K562 (cell line): ENCODE measurements at regions not wholly inside any gene's neighbourhood (a gene's known extent, or its start where the extent isn't known, plus 50 kb on each side); places are given as distances from the start of the nearest gene placed in this dataset.

ENCODE experiments used
- ARHGAP35 ChIP-seq: fragments of 450-650 bp; IDR thresholded peaks from 2 replicates; pipeline ENCODE4 v1.6.1; 2018; ENCODE audit not compliant: partially characterized antibody
- CBX1 ChIP-seq: sonication (generic); IDR thresholded peaks from 2 replicates; pipeline ENCODE4 v1.6.1; 2016; ENCODE audit warnings: antibody characterized with exemption, low read depth, mild to moderate bottlenecking
- CGGBP1 ChIP-seq: fragments of 250-450 bp; sonication (Bioruptor Pico); IDR thresholded peaks from 2 replicates; pipeline ENCODE4 v1.9.0; 2021; ENCODE audit warnings: mild to moderate bottlenecking
- FUS ChIP-seq: fragments of 200-400 bp; formaldehyde crosslinking; optimal IDR thresholded peaks from 2 replicates; pipeline ENCODE3; 2017; ENCODE audit warnings: low read depth, low read length
- GTF3C2 ChIP-seq: IDR thresholded peaks from 3 replicates; pipeline ENCODE4 v1.6.1; 2011; ENCODE audit warnings: borderline replicate concordance, mild to moderate bottlenecking, moderate library complexity; ENCODE audit not compliant: insufficient read length; ENCODE audit errors: extremely low read depth
- HNRNPUL1 ChIP-seq: fragments of 200-400 bp; formaldehyde crosslinking; IDR thresholded peaks from 2 replicates; pipeline ENCODE4 v1.6.1; 2017; ENCODE audit warnings: low read length
- IFI16 ChIP-seq: fragments of 250-450 bp; sonication (Bioruptor Pico); IDR thresholded peaks from 2 replicates; pipeline ENCODE4 v2.1.2; 2022; ENCODE audit warnings: mild to moderate bottlenecking, inconsistent platforms
- JUN ChIP-seq, 2 experiments: sonication (generic) in 1 of 2; formaldehyde crosslinking in 1 of 2; IDR thresholded peaks; 2 replicates each; pipeline versions ENCODE4 v1.6.1 to v1.8.0; 2012 to 2022; ENCODE audit warnings: borderline replicate concordance in 2 of 2, mild to moderate bottlenecking in 2 of 2, improper control_type of control experiment in 1 of 2, low read depth in 1 of 2, low read length in 1 of 2, missing genetic modification reagents in 1 of 2
- MCM3 ChIP-seq: fragments of 450-650 bp; IDR thresholded peaks from 2 replicates; pipeline ENCODE4 v1.6.1; 2016
- MED1 ChIP-seq: sonication (generic); formaldehyde crosslinking; IDR thresholded peaks from 2 replicates; pipeline ENCODE4 v1.8.1; 2023; ENCODE audit warnings: missing genetic modification reagents, borderline replicate concordance
- NFE2 ChIP-seq: IDR thresholded peaks from 2 replicates; pipeline ENCODE4 v1.6.1; 2014; ENCODE audit warnings: antibody characterized with exemption, low read depth
- NONO ChIP-seq, 2 experiments: fragments of 200-400 bp in 1 of 2; fragments of 450-650 bp in 1 of 2; formaldehyde crosslinking in 1 of 2; IDR thresholded peaks; 2 replicates each; pipeline ENCODE4 v1.6.1; 2017; ENCODE audit warnings: low read depth in 2 of 2, mild to moderate bottlenecking in 2 of 2, moderate library complexity in 2 of 2, low read length in 1 of 2
- POLR2G ChIP-seq: fragments of 200-400 bp; formaldehyde crosslinking; IDR thresholded peaks from 2 replicates; pipeline ENCODE4 v1.6.1; 2017; ENCODE audit warnings: low read depth, mild to moderate bottlenecking, antibody characterized with exemption, low read length, moderate library complexity
- SREBF2 ChIP-seq: sonication (generic); formaldehyde crosslinking; IDR thresholded peaks from 2 replicates; pipeline ENCODE4 v1.4.0; 2020; ENCODE audit warnings: mild to moderate bottlenecking, missing genetic modification reagents
- TCF15 ChIP-seq: fragments of 250-450 bp; sonication (Bioruptor Pico); IDR thresholded peaks from 2 replicates; pipeline ENCODE4 v1.8.0; 2022; ENCODE audit warnings: moderate library complexity, mild to moderate bottlenecking, inconsistent platforms
- TRIM25 ChIP-seq: fragments of 450-650 bp; IDR thresholded peaks from 2 replicates; pipeline ENCODE4 v1.7.0; 2016; ENCODE audit warnings: borderline replicate concordance
- ZBTB49 ChIP-seq: sonication (generic); formaldehyde crosslinking; IDR thresholded peaks from 2 replicates; pipeline ENCODE4 v1.8.0; 2022; ENCODE audit warnings: missing genetic modification reagents, mild to moderate bottlenecking, borderline replicate concordance
- ZNF395 ChIP-seq: fragments of 200-800 bp; sonication (Bioruptor generic); IDR thresholded peaks from 2 replicates; pipeline ENCODE4 v1.6.1; 2017; ENCODE audit warnings: missing genetic modification characterization, missing compliant biosample characterization
- ZSCAN29 ChIP-seq: fragments of 450-650 bp; IDR thresholded peaks from 2 replicates; pipeline ENCODE4 v1.6.1; 2017

- TF ChIP-seq JUN (IDR thresholded peaks at IDR 0.05; ENCODE audit: borderline replicate concordance, low read depth, low read length) = no peak
- no peak for TF ChIP-seq JUN (CRISPR knock-in tag; IDR thresholded peaks at IDR 0.05; ENCODE audit: borderline replicate concordance)
- TF ChIP-seq TCF15 (CRISPR knock-in tag) = no peak
- TF ChIP-seq ZBTB49 (CRISPR knock-in tag) = no peak
- TF ChIP-seq NFE2 = no peak
- TF ChIP-seq SREBF2 (CRISPR knock-in tag) = no peak
- peak; percentile 78 for TF ChIP-seq POLR2G
- TF ChIP-seq FUS = no peak
- no peak for TF ChIP-seq NONO (IDR thresholded peaks at IDR 0.05; ENCODE audit: low read depth in 2 of 2, low read length in 1 of 2)
- no peak for TF ChIP-seq MCM3
- TF ChIP-seq ZSCAN29 = no peak
- no peak for TF ChIP-seq TRIM25
- no peak for TF ChIP-seq CGGBP1 (CRISPR knock-in tag)
- no peak for TF ChIP-seq CBX1
- no peak for TF ChIP-seq MED1 (CRISPR knock-in tag)
- TF ChIP-seq ARHGAP35 = no peak
- no peak for TF ChIP-seq IFI16 (CRISPR knock-in tag)
- TF ChIP-seq ZNF395 = no peak
- TF ChIP-seq HNRNPUL1 = no peak
- no peak for TF ChIP-seq GTF3C2
These were observed 289.6 kb upstream of the NFE2L3 start (continued) for GRCh38 chr7:25862261-25863004.
